ENCODE measurements at regions not wholly inside any gene's neighbourhood (a gene's known extent, or its start where the extent isn't known, plus 50 kb on each side); places are given as distances from the start of the nearest gene placed in this dataset.

DNA sequence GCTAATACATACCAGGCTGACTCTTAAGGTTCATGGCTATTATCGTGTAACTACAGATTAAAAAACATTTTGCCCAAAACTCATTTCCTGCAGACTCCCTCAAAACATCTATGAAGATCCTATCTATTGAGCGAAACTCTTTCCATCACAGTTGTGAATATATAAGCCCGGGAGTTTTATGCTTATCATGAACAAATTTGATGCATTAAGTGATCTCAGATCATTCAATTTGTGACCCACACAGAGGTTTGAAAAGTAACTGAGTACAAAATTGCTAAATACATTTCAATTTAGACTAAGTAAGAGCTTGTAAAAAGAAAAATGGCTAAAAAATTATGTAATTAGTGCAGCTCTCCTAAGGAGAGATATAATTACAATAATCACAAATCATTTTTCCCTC lies 1228.8 kb upstream of the TENM4 start:
- in situ Hi-C loops (cut with HindIII; ENCODE audit: extremely low pct_ligation_motif_present, low pct_unique_long_range_greater_than_20kb) = no loop called here
- FAIRE-seq (no peak), DNase-seq (ENCODE audit: low spot score) (no peak), ATAC-seq (no peak)
- 2% methylated on average over 3 of the region's 3 CpGs for WGBS (ENCODE audit: low lambda C conversion rate)
- H3K27ac ChIP-seq (ENCODE audit: extremely low read length, insufficient read depth, low read length) = no peak overlapping the region
- H3K4me2 ChIP-seq (ENCODE audit: low read depth, low read length) = no peak overlapping the region
- H3K4me1 ChIP-seq (ENCODE audit: insufficient read depth, low read length) = no peaks in the 10 kb centered on the region
- no peak for TF ChIP-seq KAT2B (IDR thresholded peaks at IDR 0.05; ENCODE audit: borderline replicate concordance, low read depth, low read length)
- no TSS peak for BruUV-seq (replicated peaks)
- H3K79me2 ChIP-seq (ENCODE audit: insufficient read depth, low read length) = no peaks in the 10 kb centered on the region
- no peaks in the 10 kb centered on the region for H4K20me1 ChIP-seq (ENCODE audit: insufficient read depth, low read length)
- no peak overlapping the region for H3K4me3 ChIP-seq (replicated peaks in 1 of 3; ENCODE audit: insufficient read depth in 1 of 3, low read depth in 2 of 3, low read length in 3 of 3)
- CTCF ChIA-PET (ENCODE audit: low intra/inter-chr PET ratio, low total read pairs) = no interaction called here
- no peaks in the 10 kb centered on the region for H3K36me3 ChIP-seq (replicated peaks in 1 of 2; ENCODE audit: control insufficient read depth in 1 of 2, insufficient read depth in 2 of 2, low read length in 2 of 2)
- POLR2A ChIA-PET = no interaction called here
- H3K9me3 ChIP-seq (ENCODE audit: low read length) = no peaks in the 10 kb centered on the region
- intact Hi-C loops (cut with micrococcal nuclease; ENCODE audit: unreplicated experiment) = no loop called here
- no peaks in the 10 kb centered on the region; a peak in 1 of 5 replicates for H3K27me3 ChIP-seq (ENCODE audit: control insufficient read depth in 1 of 2, insufficient read depth in 2 of 2, low read length in 2 of 2)
- H2AFZ ChIP-seq (ENCODE audit: low read length) = no peak overlapping the region
- no peak overlapping the region for H3K9ac ChIP-seq (ENCODE audit: insufficient read depth, low read depth, low read length)

DNA sequence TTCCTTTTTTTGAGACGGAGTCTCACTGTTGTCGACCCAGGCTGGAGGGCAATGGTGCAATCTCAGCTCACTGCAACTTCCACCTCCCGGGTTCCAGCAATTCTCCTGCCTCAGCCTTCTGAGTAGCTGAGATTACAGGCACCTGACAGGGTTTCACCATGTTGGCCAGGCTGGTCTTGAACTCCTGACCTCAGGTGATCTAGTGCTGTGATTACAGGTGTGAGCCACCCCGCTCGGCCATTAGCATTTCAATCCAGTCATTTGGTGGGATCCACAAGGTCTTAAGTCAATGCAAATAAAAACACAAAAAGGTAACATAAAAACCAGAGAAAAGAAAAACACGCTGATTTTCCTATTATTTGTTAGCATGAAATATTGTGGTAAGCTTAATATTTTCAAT lies 1227.2 kb upstream of the TENM4 start:
- 5% methylated on average over 6 of the region's 6 CpGs for WGBS (ENCODE audit: low lambda C conversion rate)

More for the DNA sequence above, 1227.2 kb upstream of the TENM4 start:
- intact Hi-C loops (cut with micrococcal nuclease; ENCODE audit: unreplicated experiment) = no loop called here
- DNase-seq (ENCODE audit: low spot score) (no peak), FAIRE-seq (no peak), ATAC-seq (no peak)
- no peak overlapping the region for H3K27ac ChIP-seq (ENCODE audit: extremely low read length, insufficient read depth, low read length)
- no peaks in the 10 kb centered on the region; a peak in 1 of 5 replicates for H3K27me3 ChIP-seq (ENCODE audit: control insufficient read depth in 1 of 2, insufficient read depth in 2 of 2, low read length in 2 of 2)
- no peak overlapping the region for H2AFZ ChIP-seq (ENCODE audit: low read length)
- no peak overlapping the region for H3K4me2 ChIP-seq (ENCODE audit: low read depth, low read length)
- H3K36me3 ChIP-seq (replicated peaks in 1 of 2; ENCODE audit: control insufficient read depth in 1 of 2, insufficient read depth in 2 of 2, low read length in 2 of 2) = no peaks in the 10 kb centered on the region
- ChIA-PET POLR2A (no interaction called here), CTCF (ENCODE audit: low intra/inter-chr PET ratio, low total read pairs) (no interaction called here)
- H3K79me2 ChIP-seq (ENCODE audit: insufficient read depth, low read length) = no peaks in the 10 kb centered on the region
- in situ Hi-C loops (cut with HindIII; ENCODE audit: extremely low pct_ligation_motif_present, low pct_unique_long_range_greater_than_20kb) = no loop called here
- no peak overlapping the region for H3K4me3 ChIP-seq (replicated peaks in 1 of 3; ENCODE audit: insufficient read depth in 1 of 3, low read depth in 2 of 3, low read length in 3 of 3)
- TF ChIP-seq, protein P1, sequence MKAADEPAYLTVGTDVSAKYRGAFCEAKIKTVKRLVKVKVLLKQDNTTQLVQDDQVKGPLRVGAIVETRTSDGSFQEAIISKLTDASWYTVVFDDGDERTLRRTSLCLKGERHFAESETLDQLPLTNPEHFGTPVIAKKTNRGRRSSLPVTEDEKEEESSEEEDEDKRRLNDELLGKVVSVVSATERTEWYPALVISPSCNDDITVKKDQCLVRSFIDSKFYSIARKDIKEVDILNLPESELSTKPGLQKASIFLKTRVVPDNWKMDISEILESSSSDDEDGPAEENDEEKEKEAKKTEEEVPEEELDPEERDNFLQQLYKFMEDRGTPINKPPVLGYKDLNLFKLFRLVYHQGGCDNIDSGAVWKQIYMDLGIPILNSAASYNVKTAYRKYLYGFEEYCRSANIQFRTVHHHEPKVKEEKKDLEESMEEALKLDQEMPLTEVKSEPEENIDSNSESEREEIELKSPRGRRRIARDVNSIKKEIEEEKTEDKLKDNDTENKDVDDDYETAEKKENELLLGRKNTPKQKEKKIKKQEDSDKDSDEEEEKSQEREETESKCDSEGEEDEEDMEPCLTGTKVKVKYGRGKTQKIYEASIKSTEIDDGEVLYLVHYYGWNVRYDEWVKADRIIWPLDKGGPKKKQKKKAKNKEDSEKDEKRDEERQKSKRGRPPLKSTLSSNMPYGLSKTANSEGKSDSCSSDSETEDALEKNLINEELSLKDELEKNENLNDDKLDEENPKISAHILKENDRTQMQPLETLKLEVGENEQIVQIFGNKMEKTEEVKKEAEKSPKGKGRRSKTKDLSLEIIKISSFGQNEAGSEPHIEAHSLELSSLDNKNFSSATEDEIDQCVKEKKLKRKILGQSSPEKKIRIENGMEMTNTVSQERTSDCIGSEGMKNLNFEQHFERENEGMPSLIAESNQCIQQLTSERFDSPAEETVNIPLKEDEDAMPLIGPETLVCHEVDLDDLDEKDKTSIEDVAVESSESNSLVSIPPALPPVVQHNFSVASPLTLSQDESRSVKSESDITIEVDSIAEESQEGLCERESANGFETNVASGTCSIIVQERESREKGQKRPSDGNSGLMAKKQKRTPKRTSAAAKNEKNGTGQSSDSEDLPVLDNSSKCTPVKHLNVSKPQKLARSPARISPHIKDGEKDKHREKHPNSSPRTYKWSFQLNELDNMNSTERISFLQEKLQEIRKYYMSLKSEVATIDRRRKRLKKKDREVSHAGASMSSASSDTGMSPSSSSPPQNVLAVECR (CRISPR knock-in tag; IDR thresholded peaks at IDR 0.05; ENCODE audit: borderline replicate concordance) = no peak
- TF ChIP-seq NCOA2 (CRISPR knock-in tag; IDR thresholded peaks at IDR 0.05) = no peak
- no peak for TF ChIP-seq ZNF337 (CRISPR knock-in tag; IDR thresholded peaks at IDR 0.05; ENCODE audit: borderline replicate concordance, low read depth)
- TF ChIP-seq, protein P2, sequence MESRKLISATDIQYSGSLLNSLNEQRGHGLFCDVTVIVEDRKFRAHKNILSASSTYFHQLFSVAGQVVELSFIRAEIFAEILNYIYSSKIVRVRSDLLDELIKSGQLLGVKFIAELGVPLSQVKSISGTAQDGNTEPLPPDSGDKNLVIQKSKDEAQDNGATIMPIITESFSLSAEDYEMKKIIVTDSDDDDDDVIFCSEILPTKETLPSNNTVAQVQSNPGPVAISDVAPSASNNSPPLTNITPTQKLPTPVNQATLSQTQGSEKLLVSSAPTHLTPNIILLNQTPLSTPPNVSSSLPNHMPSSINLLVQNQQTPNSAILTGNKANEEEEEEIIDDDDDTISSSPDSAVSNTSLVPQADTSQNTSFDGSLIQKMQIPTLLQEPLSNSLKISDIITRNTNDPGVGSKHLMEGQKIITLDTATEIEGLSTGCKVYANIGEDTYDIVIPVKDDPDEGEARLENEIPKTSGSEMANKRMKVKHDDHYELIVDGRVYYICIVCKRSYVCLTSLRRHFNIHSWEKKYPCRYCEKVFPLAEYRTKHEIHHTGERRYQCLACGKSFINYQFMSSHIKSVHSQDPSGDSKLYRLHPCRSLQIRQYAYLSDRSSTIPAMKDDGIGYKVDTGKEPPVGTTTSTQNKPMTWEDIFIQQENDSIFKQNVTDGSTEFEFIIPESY (CRISPR knock-in tag; IDR thresholded peaks at IDR 0.05) = no peak
- no peak for TF ChIP-seq ZFP36L2 (CRISPR knock-in tag; IDR thresholded peaks at IDR 0.05)
- no TSS peak for BruUV-seq (replicated peaks)
- no peaks in the 10 kb centered on the region for H3K9me3 ChIP-seq (ENCODE audit: low read length)
- no peak overlapping the region for H3K9ac ChIP-seq (ENCODE audit: insufficient read depth, low read depth, low read length)
- H4K20me1 ChIP-seq (ENCODE audit: insufficient read depth, low read length) = no peaks in the 10 kb centered on the region
- no peaks in the 10 kb centered on the region for H3K4me1 ChIP-seq (ENCODE audit: insufficient read depth, low read length)
